SIG-M5 (cell line): ENCODE measurements at regions not wholly inside any gene's neighbourhood (a gene's known extent, or its start where the extent isn't known, plus 50 kb on each side); places are given as distances from the start of the nearest gene placed in this dataset.

Source experiments
- DNase-seq: peaks from one replicate; lab custom pipeline; 2025; lab: John Stamatoyannopoulos, UW

- no peak for DNase-seq
Observed at GRCh38 chr2:217231212-217231611, 371.3 kb upstream of the TNP1 start.

- DNase-seq = no peak
Observed at GRCh38 chr2:217228732-217229131, 368.9 kb upstream of the TNP1 start.

GRCh38 chr2:217227794-217228193 is 367.9 kb upstream of the TNP1 start:
- DNase-seq = no peak

- DNase-seq = no peak
Observed at GRCh38 chr2:217225596-217225995, 365.7 kb upstream of the TNP1 start.

GRCh38 chr2:217223222-217223930 is 363.5 kb upstream of the TNP1 start:
- peak; percentile 92 for DNase-seq

GRCh38 chr2:217222309-217222910 is 362.5 kb upstream of the TNP1 start:
- peak; percentile 85 for DNase-seq

GRCh38 chr2:217220228-217221013 is 360.6 kb upstream of the TNP1 start:
- peak; percentile 67 for DNase-seq

GRCh38 chr2:217219164-217219520 is 359.3 kb upstream of the TNP1 start:
- DNase-seq = no peak

GRCh38 chr2:217218269-217219163 is 358.7 kb upstream of the TNP1 start:
- peak; percentile 59 for DNase-seq

- no peak for DNase-seq
Observed at GRCh38 chr2:217216982-217217381, 357.1 kb upstream of the TNP1 start.

- no peak for DNase-seq
Observed at GRCh38 chr2:217216316-217216715, 356.5 kb upstream of the TNP1 start.

GRCh38 chr2:217215877-217216276 is 356.0 kb upstream of the TNP1 start:
- no peak for DNase-seq

- no peak for DNase-seq
Observed at GRCh38 chr2:217208867-217209266, 349.0 kb upstream of the TNP1 start.

GRCh38 chr2:217207699-217208010 is 347.8 kb upstream of the TNP1 start:
- DNase-seq = no peak

- DNase-seq = no peak
Observed at GRCh38 chr2:217206907-217207698, 347.2 kb upstream of the TNP1 start.

- DNase-seq = no peak
Observed at GRCh38 chr2:217206016-217206725, 346.3 kb upstream of the TNP1 start.

- no peak for DNase-seq
Observed at GRCh38 chr2:217204358-217204757, 344.5 kb upstream of the TNP1 start.

GRCh38 chr2:217203086-217203485 is 343.2 kb upstream of the TNP1 start:
- DNase-seq = no peak

- no peak for DNase-seq
Observed at GRCh38 chr2:217199255-217199630, 339.4 kb upstream of the TNP1 start.

GRCh38 chr2:217195658-217196446 is 336.0 kb upstream of the TNP1 start:
- no peak for DNase-seq
